SK-N-SH (cell line): ENCODE measurements at regions not wholly inside any gene's neighbourhood (a gene's known extent, or its start where the extent isn't known, plus 50 kb on each side); places are given as distances from the start of the nearest gene placed in this dataset.

ENCODE experiments used
- CTCF ChIA-PET: fragments of 300-600, 350-600 bp; formaldehyde crosslinking; extraction: SDS; loops from one replicate; lab custom pipeline; 2021; lab: Yijun Ruan, JAX
- POLR2A ChIA-PET: fragments of 350-600 bp; sonication (Branson Sonifier 250); formaldehyde crosslinking; extraction: SDS; loops from one replicate; lab custom pipeline; 2020; ENCODE audit warnings: antibody characterized with exemption, inconsistent platforms; lab: Yijun Ruan, JAX
- DNase-seq: peaks from one replicate; pipeline ENCODE4 v3.0.0; 2012
- H2AFZ ChIP-seq: fragments of 200-600 bp; sonication (generic); 2 replicates; pipeline ENCODE4 v1.8.1; 2016; ENCODE audit warnings: antibody characterized with exemption, mild to moderate bottlenecking, low read depth
- H3F3A ChIP-seq: fragments of 200-600 bp; sonication (generic); replicated peaks from 2 replicates; pipeline ENCODE3; 2016; ENCODE audit warnings: antibody characterized with exemption, mild to moderate bottlenecking; ENCODE audit not compliant: insufficient read depth
- H3K27ac ChIP-seq, 2 experiments: fragments of 200-500 bp in 1 of 2; fragments of 200-600 bp in 1 of 2; sonication (Bioruptor generic) in 1 of 2; sonication (generic), shearing (Covaris generic) in 1 of 2; 2 replicates each; pipeline versions ENCODE4 v1.5.1 to v1.6.1; 2014 to 2016; ENCODE audit warnings: low read depth in 2 of 2, inconsistent platforms in 1 of 2, low read length in 1 of 2, mild to moderate bottlenecking in 1 of 2, mixed read lengths in 1 of 2
- H3K27me3 ChIP-seq: fragments of 200-600 bp; sonication (generic), shearing (Covaris generic); 2 replicates; pipeline ENCODE4 v1.6.1; 2016; ENCODE audit warnings: mixed run types; ENCODE audit not compliant: insufficient read depth
- H3K36me3 ChIP-seq, 2 experiments: fragments of 200-500 bp in 1 of 2; fragments of 200-600 bp in 1 of 2; sonication (Bioruptor generic) in 1 of 2; sonication (generic) in 1 of 2; replicated peaks in 1 of 2; 2 replicates each; pipeline versions ENCODE3 to v1.5.1; 2014 to 2016; ENCODE audit warnings: low read length in 1 of 2, mild to moderate bottlenecking in 1 of 2; ENCODE audit not compliant: insufficient read depth in 2 of 2, control insufficient read depth in 1 of 2
- H3K4me1 ChIP-seq, 2 experiments: fragments of 200-500 bp in 1 of 2; fragments of 200-600 bp in 1 of 2; sonication (Bioruptor generic) in 1 of 2; sonication (generic), shearing (Covaris generic) in 1 of 2; 2 replicates each; pipeline versions ENCODE4 v1.5.1 to v1.6.1; 2014 to 2016; ENCODE audit warnings: low read depth in 1 of 2, low read length in 1 of 2, mixed run types in 1 of 2; ENCODE audit not compliant: insufficient read depth in 2 of 2, control insufficient read depth in 1 of 2
- H3K4me2 ChIP-seq: fragments of 200-600 bp; sonication (generic), shearing (Covaris generic); 2 replicates; pipeline ENCODE4 v1.6.1; 2017; ENCODE audit warnings: mixed run types
- H3K4me3 ChIP-seq, 2 experiments: fragments of 200-500 bp in 1 of 2; fragments of 200-600 bp in 1 of 2; sonication (Bioruptor generic) in 1 of 2; sonication (generic), shearing (Covaris generic) in 1 of 2; 2 replicates each; pipeline versions ENCODE4 v1.5.1 to v1.8.1; 2014 to 2016; ENCODE audit warnings: low read depth in 2 of 2, inconsistent platforms in 1 of 2, low read length in 1 of 2, mild to moderate bottlenecking in 1 of 2, mixed read lengths in 1 of 2, moderate library complexity in 1 of 2
- H3K79me2 ChIP-seq: fragments of 200-600 bp; sonication (generic); 2 replicates; pipeline ENCODE4 v1.8.1; 2017; ENCODE audit warnings: mild to moderate bottlenecking; ENCODE audit not compliant: insufficient read depth
- H3K9ac ChIP-seq: fragments of 200-600 bp; sonication (generic); 2 replicates; pipeline ENCODE4 v1.6.1; 2017; ENCODE audit warnings: mixed run types
- H3K9me2 ChIP-seq: fragments of 200-600 bp; sonication (generic); 2 replicates; pipeline ENCODE4 v1.6.1; 2017; ENCODE audit warnings: mixed run types
- H3K9me3 ChIP-seq: fragments of 200-600 bp; sonication (generic); 2 replicates; pipeline ENCODE4 v1.6.1; 2017; ENCODE audit warnings: mixed run types, mild to moderate bottlenecking, moderate library complexity
- H4K20me1 ChIP-seq: fragments of 200-600 bp; sonication (generic); 2 replicates; pipeline ENCODE4 v1.6.1; 2017; ENCODE audit warnings: mild to moderate bottlenecking, mixed run types; ENCODE audit not compliant: insufficient read depth
- CHD2 ChIP-seq: fragments of 150-350 bp; IDR thresholded peaks from 2 replicates; pipeline ENCODE4 v1.6.1; 2018; ENCODE audit warnings: low read length; ENCODE audit not compliant: partially characterized antibody
- CTCF ChIP-seq: fragments of 200-600 bp; sonication (generic); IDR thresholded peaks from 2 replicates; pipeline ENCODE4 v1.6.1; 2017; ENCODE audit warnings: antibody characterized with exemption, mild to moderate bottlenecking, moderate library complexity
- EP300 ChIP-seq, 2 experiments: IDR thresholded peaks; 2 replicates each; pipeline versions ENCODE4 v1.4.0 to v1.6.1; 2012; ENCODE audit warnings: borderline replicate concordance in 1 of 2, low read depth in 1 of 2, low read length in 1 of 2
- EZH2phosphoT487 ChIP-seq: fragments of 200-600 bp; sonication (generic); IDR thresholded peaks from 2 replicates; pipeline ENCODE4 v1.6.1; 2017; ENCODE audit warnings: low read depth, mixed run types, mild to moderate bottlenecking, antibody characterized with exemption, moderate library complexity, borderline replicate concordance
- FOXJ3 ChIP-seq: sonication (generic); formaldehyde crosslinking; IDR thresholded peaks from 2 replicates; pipeline ENCODE4 v1.5.1; 2020; ENCODE audit warnings: mild to moderate bottlenecking, missing genetic modification reagents
- FOXM1 ChIP-seq: IDR thresholded peaks from 2 replicates; pipeline ENCODE4 v1.4.0; 2012; ENCODE audit warnings: low read depth, mild to moderate bottlenecking
- GABPA ChIP-seq: IDR thresholded peaks from 2 replicates; pipeline ENCODE4 v1.4.0; 2012; ENCODE audit warnings: low read depth, mild to moderate bottlenecking
- IRF3 ChIP-seq: fragments of 150-350 bp; IDR thresholded peaks from 2 replicates; pipeline ENCODE4 v1.6.1; 2016; ENCODE audit warnings: mild to moderate bottlenecking, low read depth, low read length
- MEF2A ChIP-seq: IDR thresholded peaks from 2 replicates; pipeline ENCODE4 v1.4.0; 2012; ENCODE audit warnings: low read depth, borderline replicate concordance
- MXI1 ChIP-seq: IDR thresholded peaks from 2 replicates; pipeline ENCODE4 v1.6.1; 2012; ENCODE audit warnings: mild to moderate bottlenecking, low read depth, low read length, improper control_type of control experiment
- NFIC ChIP-seq: IDR thresholded peaks from 2 replicates; pipeline ENCODE4 v1.4.0; 2012; ENCODE audit warnings: borderline replicate concordance
- PBX3 ChIP-seq: IDR thresholded peaks from 2 replicates; pipeline ENCODE4; 2012
- POLR2AphosphoS5 ChIP-seq: IDR thresholded peaks from 2 replicates; pipeline ENCODE4 v1.6.1; 2012; ENCODE audit warnings: low read depth, low read length
- RAD21 ChIP-seq: IDR thresholded peaks from 2 replicates; pipeline ENCODE4 v1.6.1; 2012; ENCODE audit warnings: mild to moderate bottlenecking, low read length
- RFX5 ChIP-seq: IDR thresholded peaks from 2 replicates; pipeline ENCODE4 v1.6.1; 2012; ENCODE audit warnings: mild to moderate bottlenecking, improper control_type of control experiment, low read length
- SMC3 ChIP-seq: IDR thresholded peaks from 2 replicates; pipeline ENCODE4 v1.6.1; 2012; ENCODE audit warnings: low read depth, low read length, improper control_type of control experiment
- TAF1 ChIP-seq: IDR thresholded peaks from 2 replicates; pipeline ENCODE4 v1.6.1; 2012; ENCODE audit warnings: low read depth, mild to moderate bottlenecking, low read length, moderate library complexity, borderline replicate concordance
- TEAD4 ChIP-seq: IDR thresholded peaks from 2 replicates; pipeline ENCODE4 v1.4.0; 2012; ENCODE audit warnings: mild to moderate bottlenecking, borderline replicate concordance; ENCODE audit not compliant: insufficient read depth
- USF2 ChIP-seq: fragments of 150-350 bp; IDR thresholded peaks from 2 replicates; pipeline ENCODE4 v1.6.1; 2017; ENCODE audit warnings: antibody characterized with exemption, low read length, low read depth, borderline replicate concordance
- ZBTB33 ChIP-seq: IDR thresholded peaks from 2 replicates; pipeline ENCODE4 v1.4.0; 2012; ENCODE audit warnings: low read depth, borderline replicate concordance
- WGBS: methylation state at CpG from one replicate; pipeline ENCODE4 v1.1.6; 2017; ENCODE audit warnings: low lambda C conversion rate; 5-methylcytosine and 5-hydroxymethylcytosine counted together

- no peak for TF ChIP-seq GABPA
- no peak for TF ChIP-seq TEAD4
- TF ChIP-seq PBX3, result no peak
Observed at GRCh38 chr13:89923052-89923451, 1424.4 kb upstream of the MIR17HG start (continued).

GRCh38 chr13:89923736-89924135, 1423.8 kb upstream of the MIR17HG start:
- POLR2A ChIA-PET, result no interaction called here
- Histone ChIP-seq H3K27me3 (no peaks in the 10 kb centered on the region), H3K27ac (no peak overlapping the region), H3K4me3 (no peak overlapping the region), H2AFZ (no peak overlapping the region), H3K9me2 (no peaks in the 10 kb centered on the region), H3K79me2 (no peaks in the 10 kb centered on the region), H3K36me3 (no peaks in the 10 kb centered on the region)
- TF ChIP-seq ZBTB33 (no peak), NFIC (no peak)
- TF ChIP-seq, all 33 proteins: peak for 0
- no peak for DNase-seq
- CTCF ChIA-PET, result interaction anchor here (1.0 to 1.9 kb wide), 2 partner anchors 13 to 857 kb away, joined by 3 to 4 read pairs; no protein-coding TSS in a partner anchor
- no peaks in the 10 kb centered on the region for H3F3A ChIP-seq
- H3K4me1 ChIP-seq, result no peaks in the 10 kb centered on the region
- no peaks in the 10 kb centered on the region for H4K20me1 ChIP-seq
- H3K4me2 ChIP-seq, result no peak overlapping the region
- no peaks in the 10 kb centered on the region for H3K9me3 ChIP-seq
- WGBS, result 77% methylated on average over 2 of the region's 2 CpGs
- H3K9ac ChIP-seq, result no peak overlapping the region

- no peak overlapping the region for H3K27ac ChIP-seq
- no peak overlapping the region for H3K9ac ChIP-seq
- H3K36me3 ChIP-seq, result no peaks in the 10 kb centered on the region
- H3K4me1 ChIP-seq, result no peaks in the 10 kb centered on the region
- no peak overlapping the region for H2AFZ ChIP-seq
- H4K20me1 ChIP-seq, result no peaks in the 10 kb centered on the region
- 61% methylated on average over 2 of the region's 2 CpGs for WGBS
- H3F3A ChIP-seq, result no peaks in the 10 kb centered on the region
- CTCF ChIA-PET, result interaction anchor here (0.7 to 1.9 kb wide), 4 partner anchors 14 to 1095 kb away, joined by 3 to 4 read pairs (median 3); no protein-coding TSS in a partner anchor
- H3K4me2 ChIP-seq, result no peak overlapping the region
- no peaks in the 10 kb centered on the region for H3K9me3 ChIP-seq
- no peak overlapping the region for H3K4me3 ChIP-seq
- no peaks in the 10 kb centered on the region for H3K9me2 ChIP-seq
- no peaks in the 10 kb centered on the region for H3K79me2 ChIP-seq
- POLR2A ChIA-PET, result no interaction called here
- DNase-seq, result peak; percentile 37
- H3K27me3 ChIP-seq, result no peaks in the 10 kb centered on the region
- TF ChIP-seq MXI1 (no peak), EZH2phosphoT487 (no peak), MEF2A (no peak), GABPA (no peak), CTCF (peak; percentile 59), EP300 (IDR thresholded peaks at IDR 0.05; ENCODE audit: borderline replicate concordance in 1 of 2, low read depth in 1 of 2, low read length in 1 of 2) (no peak), RAD21 (peak; percentile 82), USF2 (no peak), FOXJ3 (no peak), FOXM1 (no peak), SMC3 (peak; percentile 41; the same call in 1 of the 2 replicates), TAF1 (no peak), IRF3 (no peak), CHD2 (no peak), POLR2AphosphoS5 (no peak), RFX5 (no peak)
Observed at GRCh38 chr13:89925107-89925506, 1422.4 kb upstream of the MIR17HG start.
